ENCODE measurements at regions not wholly inside any gene's neighbourhood (a gene's known extent, or its start where the extent isn't known, plus 50 kb on each side); places are given as distances from the start of the nearest gene placed in this dataset.

DNA sequence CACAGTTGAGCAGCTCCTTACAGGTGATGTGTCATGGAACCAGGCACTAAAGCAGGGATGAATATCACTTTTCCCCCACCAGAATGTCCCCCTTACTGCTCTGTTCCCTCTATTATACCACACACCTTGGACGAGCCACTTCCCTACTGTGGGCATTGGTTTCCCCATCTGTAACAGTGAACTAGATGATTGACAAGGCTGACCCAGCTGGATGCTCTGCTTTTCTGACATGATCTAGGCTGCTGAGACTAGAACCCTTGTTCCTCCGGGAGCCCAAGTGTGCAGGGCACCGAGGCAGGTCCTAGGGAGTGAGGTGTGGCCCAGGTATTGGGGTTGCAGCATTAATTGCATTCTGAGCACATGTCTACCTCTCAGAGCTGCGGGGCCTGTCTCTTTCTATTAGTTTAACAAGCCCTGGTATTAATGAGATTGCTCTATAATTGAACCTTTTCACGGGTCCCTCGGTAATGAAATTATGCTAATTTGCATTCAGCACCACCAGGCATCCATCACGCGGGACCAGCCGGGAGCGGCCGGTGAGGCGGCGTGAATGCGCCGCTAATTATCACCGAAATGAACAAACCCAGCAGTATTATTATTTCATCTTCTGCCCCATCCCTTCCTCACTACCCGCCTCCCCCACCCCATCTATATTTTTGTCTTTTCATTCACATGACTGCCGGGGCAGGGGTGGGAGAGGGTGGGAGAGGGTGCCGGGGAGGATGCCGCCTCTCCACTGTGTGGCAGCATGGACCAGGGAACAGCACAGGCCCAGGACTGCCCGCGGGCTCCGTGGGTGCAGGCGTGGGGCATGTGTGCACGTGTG is 121.1 kb downstream of the CYLD start:
- no peak for TF ChIP-seq ZFX (IDR thresholded peaks at IDR 0.05; ENCODE audit: borderline replicate concordance)
- TF ChIP-seq, protein P1, sequence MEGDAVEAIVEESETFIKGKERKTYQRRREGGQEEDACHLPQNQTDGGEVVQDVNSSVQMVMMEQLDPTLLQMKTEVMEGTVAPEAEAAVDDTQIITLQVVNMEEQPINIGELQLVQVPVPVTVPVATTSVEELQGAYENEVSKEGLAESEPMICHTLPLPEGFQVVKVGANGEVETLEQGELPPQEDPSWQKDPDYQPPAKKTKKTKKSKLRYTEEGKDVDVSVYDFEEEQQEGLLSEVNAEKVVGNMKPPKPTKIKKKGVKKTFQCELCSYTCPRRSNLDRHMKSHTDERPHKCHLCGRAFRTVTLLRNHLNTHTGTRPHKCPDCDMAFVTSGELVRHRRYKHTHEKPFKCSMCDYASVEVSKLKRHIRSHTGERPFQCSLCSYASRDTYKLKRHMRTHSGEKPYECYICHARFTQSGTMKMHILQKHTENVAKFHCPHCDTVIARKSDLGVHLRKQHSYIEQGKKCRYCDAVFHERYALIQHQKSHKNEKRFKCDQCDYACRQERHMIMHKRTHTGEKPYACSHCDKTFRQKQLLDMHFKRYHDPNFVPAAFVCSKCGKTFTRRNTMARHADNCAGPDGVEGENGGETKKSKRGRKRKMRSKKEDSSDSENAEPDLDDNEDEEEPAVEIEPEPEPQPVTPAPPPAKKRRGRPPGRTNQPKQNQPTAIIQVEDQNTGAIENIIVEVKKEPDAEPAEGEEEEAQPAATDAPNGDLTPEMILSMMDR (IDR thresholded peaks at IDR 0.05) = no peak
- no peak overlapping the region for H3K27ac ChIP-seq

DNA sequence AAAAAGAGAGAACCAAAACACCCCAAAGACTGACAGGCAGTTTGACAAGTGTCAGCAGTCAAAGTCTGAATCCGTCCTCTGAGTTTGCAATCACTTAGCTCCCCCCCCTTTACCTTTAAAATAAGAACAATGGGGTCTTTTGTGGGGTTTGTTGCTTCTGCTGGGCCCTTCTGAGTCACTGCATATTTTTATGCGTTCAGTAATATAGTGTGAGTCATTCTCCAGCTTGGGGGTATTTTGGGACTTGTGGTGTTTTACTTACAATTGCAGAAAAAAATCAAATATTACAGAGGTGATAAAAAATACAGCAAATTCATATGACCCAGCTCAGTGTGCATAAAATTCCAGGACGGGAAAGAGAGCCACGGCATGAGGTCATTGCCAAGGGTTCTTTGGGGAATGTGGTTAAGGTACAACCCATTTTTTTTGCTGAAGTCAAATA is 120.1 kb downstream of the CYLD start:
- no peak for TF ChIP-seq ZFX (IDR thresholded peaks at IDR 0.05; ENCODE audit: borderline replicate concordance)
- TF ChIP-seq, protein P1 (IDR thresholded peaks at IDR 0.05) = no peak
- no peak overlapping the region for H3K27ac ChIP-seq

DNA sequence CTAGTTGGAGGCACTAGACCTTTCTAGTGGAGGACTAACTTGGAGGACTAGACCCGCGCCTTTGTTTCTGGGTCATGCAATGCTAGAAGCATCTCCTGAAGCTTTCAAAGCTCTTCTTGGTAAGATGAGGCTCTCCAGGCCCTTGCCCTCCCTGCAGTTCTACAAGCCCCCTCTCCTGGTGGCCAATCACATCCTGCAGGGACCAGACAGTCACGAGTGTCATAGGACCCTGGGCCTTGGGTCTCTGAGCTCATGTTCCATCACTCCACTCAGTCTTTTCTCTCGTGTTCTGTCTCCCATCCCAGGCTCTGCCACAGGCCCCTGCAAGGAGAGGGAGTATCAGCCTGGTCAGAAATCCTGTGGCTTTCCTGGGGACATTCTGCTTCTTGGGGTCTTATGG is 119.6 kb downstream of the CYLD start:
- TF ChIP-seq ZFX (IDR thresholded peaks at IDR 0.05; ENCODE audit: borderline replicate concordance) = no peak
- TF ChIP-seq, protein P1 (IDR thresholded peaks at IDR 0.05) = no peak
- no peak overlapping the region for H3K27ac ChIP-seq

DNA sequence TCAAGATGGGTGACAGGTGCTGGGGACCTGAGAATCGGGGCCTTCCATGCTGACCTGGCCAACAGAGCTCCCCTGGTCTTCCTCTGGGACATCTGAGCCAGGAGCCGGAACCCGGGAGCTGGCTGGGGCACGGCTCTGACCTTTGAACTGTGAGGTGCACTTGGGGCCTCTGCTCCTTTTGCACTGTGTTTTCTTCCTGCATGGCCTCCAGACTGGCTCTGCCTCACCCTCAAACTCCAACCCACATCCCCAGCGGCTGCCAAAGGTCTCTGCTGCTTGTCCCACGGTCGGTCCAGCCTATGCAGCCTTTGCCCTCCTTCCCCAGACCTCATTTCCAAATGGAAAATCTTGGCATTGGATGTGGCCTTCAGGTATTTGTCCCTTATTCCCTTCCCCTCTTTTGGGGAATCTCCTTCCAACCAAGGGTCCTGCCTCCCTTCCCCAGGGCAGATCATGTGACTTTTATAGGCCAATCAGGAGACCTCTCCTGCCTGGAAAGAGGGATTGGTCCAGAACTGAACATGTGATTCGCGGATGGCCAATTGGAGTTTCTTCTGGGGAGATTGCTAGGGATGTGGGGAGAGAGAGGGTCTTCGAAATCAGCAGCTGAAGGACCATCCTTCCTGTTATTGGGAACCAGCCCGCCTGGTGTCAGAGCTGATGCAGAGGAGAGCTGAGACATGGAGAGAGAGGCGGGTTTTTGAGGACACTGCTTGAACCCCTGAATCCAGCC is 117.9 kb downstream of the CYLD start:
- TF ChIP-seq ZFX (IDR thresholded peaks at IDR 0.05; ENCODE audit: borderline replicate concordance) = no peak
- TF ChIP-seq, protein P1 (IDR thresholded peaks at IDR 0.05) = no peak
- no peak overlapping the region for H3K27ac ChIP-seq

DNA sequence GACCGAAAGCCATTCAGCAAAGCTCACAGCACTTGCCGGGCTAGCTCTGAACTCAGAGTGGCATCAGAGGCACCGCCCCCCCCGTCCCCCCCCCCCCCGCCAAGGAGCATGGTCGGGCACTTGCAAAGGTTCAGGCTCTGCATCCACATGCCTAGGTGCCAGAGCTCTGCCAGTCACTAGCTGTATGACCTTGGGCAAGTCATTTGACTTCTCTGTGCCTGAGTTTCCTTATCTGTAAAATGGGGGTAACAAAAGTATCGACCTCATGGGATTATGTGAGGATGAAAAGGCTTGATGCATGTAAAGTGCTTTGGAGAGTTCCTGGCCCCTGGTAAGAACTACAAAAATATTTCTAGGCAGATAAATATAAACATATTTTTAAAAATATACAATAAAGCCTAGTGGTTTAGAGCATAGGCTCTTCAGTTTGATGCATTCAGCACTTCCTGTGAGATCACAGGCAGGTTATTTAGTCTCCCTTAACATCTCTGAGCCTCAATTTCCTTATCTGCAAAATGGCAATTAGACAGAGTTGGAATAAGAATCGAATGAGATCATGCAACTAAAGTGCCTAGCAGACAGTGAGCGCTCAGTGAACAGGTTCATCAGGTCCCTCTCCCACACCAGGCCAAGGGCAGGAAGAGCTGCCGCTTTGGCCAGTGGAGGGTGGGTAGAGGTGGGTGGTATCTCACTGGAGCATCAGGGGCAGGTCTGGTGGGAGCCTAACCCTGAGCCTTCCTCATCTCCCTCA is 117.2 kb downstream of the CYLD start:
- TF ChIP-seq ZFX (IDR thresholded peaks at IDR 0.05; ENCODE audit: borderline replicate concordance) = no peak
- TF ChIP-seq, protein P1 (IDR thresholded peaks at IDR 0.05) = no peak
- no peak overlapping the region for H3K27ac ChIP-seq

DNA sequence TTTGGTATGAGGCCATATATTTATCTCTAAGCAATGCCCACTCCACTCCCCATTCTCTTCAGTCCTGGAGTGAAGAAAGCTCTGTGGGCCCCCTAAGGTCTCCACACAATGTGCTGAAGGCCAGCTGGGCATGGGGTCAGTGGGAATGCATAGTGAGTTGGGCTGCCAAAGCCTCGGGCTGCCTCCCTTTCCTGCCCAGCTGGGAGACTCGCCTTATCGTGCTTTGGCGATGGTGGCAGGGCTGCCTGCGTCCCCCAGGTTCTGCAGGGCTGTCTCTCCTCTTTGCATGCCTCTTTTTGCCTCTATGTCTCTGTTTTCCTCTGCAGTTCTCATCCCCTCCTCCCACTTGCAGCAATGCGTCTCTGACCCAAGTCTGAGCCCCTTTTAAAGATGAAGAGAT is 116.5 kb downstream of the CYLD start:
- no peak overlapping the region for H3K27ac ChIP-seq

More for the DNA sequence above, 116.5 kb downstream of the CYLD start:
- TF ChIP-seq, protein P1 (IDR thresholded peaks at IDR 0.05) = no peak
- TF ChIP-seq ZFX (IDR thresholded peaks at IDR 0.05; ENCODE audit: borderline replicate concordance) = no peak
